ENCODE measurements at regions not wholly inside any gene's neighbourhood (a gene's known extent, or its start where the extent isn't known, plus 50 kb on each side); places are given as distances from the start of the nearest gene placed in this dataset.

DNA sequence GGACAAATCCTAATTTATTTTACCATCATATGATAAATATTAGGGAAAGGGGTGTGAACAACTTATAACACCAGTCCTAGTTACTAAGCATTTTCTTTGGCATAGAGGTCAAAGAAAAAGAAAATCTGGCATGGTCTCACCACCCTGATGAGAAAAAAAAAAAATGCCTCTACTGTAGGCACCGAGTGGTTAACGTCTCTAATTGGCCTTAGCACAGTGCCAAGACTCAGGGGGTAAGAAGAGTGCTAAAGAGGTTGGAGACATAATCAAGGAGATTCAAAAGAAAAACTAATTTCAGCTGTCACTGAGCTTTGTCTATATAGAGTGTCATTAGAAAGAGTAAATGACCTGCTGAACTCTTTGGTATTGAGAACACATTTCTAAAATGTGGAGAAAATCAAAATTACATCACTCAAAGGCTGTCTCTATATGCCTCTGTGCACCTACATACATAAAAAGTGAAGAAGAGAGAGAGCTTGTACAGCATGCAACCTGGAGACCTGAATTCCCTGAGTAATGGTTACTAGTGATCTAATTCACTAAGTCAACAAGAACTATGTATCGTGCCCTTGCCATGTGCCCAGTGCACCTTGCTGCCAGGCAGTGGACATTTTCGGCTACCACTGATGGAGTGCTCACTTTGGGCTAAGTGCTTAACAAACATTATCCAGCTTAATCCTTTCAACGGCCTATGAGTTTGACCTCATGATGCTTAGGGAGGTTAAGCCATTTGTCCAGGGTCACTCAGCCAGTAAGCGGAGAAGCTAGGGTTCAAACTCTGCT is 113.8 kb upstream of the G2E3 start:
- 64 to 70% (median 69%) methylated on average over 6 of the region's 6 CpGs for WGBS, 4 donors
- Histone ChIP-seq H3K4me3 (no peak overlapping the region), H3K27me3 (no peaks in the 10 kb centered on the region), H3K36me3 (replicated peaks in 1 of 2) (no peaks in the 10 kb centered on the region), H3K27ac (no peak overlapping the region), H3K9me3 (replicated peaks in 1 of 3) (no peaks in the 10 kb centered on the region), H3K4me1 (replicated peaks in 1 of 2) (no peaks in the 10 kb centered on the region)
- no peak for TF ChIP-seq POLR2A (IDR thresholded peaks at IDR 0.05)
- DNase-seq, result no peak
- intact Hi-C loops (cut with DNase I), result no loop called here

DNA sequence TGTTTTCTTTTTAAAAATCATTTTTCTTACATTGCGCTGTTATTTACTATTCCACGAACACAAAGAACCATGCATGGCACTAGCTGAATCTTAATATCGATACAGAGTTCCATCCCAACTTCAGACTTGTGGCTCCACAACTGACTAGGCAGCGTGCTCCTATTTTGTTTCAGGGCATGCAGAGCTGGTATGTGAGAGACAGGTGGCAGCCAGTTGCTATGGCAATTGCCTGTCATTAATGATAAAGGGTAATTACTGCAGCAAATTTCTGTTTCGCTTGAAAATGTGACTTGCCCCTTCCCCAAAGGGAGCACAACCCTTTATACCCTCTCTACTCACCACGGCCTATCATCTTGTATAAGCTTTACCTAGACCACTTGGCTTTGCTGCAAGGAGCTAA is 113.1 kb upstream of the G2E3 start:
- DNase-seq, result no peak
- TF ChIP-seq POLR2A (IDR thresholded peaks at IDR 0.05), result no peak
- TF ChIP-seq, protein P1, sequence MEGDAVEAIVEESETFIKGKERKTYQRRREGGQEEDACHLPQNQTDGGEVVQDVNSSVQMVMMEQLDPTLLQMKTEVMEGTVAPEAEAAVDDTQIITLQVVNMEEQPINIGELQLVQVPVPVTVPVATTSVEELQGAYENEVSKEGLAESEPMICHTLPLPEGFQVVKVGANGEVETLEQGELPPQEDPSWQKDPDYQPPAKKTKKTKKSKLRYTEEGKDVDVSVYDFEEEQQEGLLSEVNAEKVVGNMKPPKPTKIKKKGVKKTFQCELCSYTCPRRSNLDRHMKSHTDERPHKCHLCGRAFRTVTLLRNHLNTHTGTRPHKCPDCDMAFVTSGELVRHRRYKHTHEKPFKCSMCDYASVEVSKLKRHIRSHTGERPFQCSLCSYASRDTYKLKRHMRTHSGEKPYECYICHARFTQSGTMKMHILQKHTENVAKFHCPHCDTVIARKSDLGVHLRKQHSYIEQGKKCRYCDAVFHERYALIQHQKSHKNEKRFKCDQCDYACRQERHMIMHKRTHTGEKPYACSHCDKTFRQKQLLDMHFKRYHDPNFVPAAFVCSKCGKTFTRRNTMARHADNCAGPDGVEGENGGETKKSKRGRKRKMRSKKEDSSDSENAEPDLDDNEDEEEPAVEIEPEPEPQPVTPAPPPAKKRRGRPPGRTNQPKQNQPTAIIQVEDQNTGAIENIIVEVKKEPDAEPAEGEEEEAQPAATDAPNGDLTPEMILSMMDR (IDR thresholded peaks at IDR 0.05), result no peak
- Histone ChIP-seq H3K9me3 (replicated peaks in 1 of 3) (no peaks in the 10 kb centered on the region), H3K4me3 (no peak overlapping the region), H3K4me1 (replicated peaks in 1 of 2) (no peaks in the 10 kb centered on the region), H3K36me3 (replicated peaks in 1 of 2) (no peaks in the 10 kb centered on the region), H3K27me3 (no peaks in the 10 kb centered on the region), H3K27ac (no peak overlapping the region)
- 79 to 83% (median 82%) methylated on average over 6 of the region's 6 CpGs for WGBS, 4 donors
- intact Hi-C loops (cut with DNase I), result no loop called here

DNA sequence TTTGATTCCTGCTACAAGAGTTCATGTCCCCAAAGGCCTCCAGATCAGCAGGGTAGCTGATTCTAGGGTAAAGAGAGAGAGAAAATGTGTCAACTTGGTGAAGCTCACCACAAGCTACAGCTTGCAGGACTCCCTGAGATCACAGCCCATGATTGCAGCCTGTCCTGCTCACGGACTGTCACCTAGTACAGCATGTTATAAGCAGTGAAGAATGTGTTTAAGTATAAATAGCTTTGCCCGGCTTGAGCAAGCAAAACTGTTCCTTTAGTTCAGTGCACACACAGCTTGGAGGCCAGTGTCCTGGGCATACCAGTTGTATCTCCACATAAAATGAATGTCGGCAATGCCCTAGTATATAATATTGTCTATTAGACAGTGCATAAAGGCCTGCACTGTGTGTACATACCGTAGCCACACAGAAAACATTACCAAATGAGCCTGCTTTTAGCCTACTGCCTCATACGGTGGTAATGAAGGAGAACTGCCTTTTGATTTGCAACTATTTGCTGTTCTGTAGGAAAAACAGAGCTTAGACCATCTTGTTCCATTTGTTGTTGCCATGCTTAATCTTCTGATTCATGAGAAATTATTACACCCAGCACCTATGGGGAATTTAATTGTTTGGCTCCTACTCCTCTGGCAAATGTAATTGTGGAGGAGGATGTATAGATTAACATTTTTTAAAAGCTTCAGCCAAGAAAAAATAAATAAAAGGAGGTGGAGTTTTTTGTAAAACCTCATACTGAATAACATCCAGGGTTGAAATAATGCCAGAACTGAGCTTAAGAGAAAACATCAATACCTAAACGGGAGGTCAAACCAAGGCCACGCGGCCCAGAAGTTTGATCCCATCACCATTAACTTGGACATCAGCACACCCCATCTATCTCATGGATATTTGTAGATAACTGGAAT is 108.1 kb upstream of the G2E3 start:
- no peak for DNase-seq
- Histone ChIP-seq H3K27me3 (no peaks in the 10 kb centered on the region), H3K9me3 (replicated peaks in 1 of 3) (no peaks in the 10 kb centered on the region), H3K27ac (no peak overlapping the region), H3K4me1 (replicated peaks in 1 of 2) (no peaks in the 10 kb centered on the region), H3K36me3 (replicated peaks in 1 of 2) (no peaks in the 10 kb centered on the region), H3K4me3 (no peak overlapping the region)
- WGBS, 4 donors, result 59 to 71% (median 70%) methylated on average over 8 of the region's 8 CpGs
- intact Hi-C loops (cut with DNase I), result no loop called here
- TF ChIP-seq POLR2A (IDR thresholded peaks at IDR 0.05), result no peak
- TF ChIP-seq, protein P1 (IDR thresholded peaks at IDR 0.05), result no peak

DNA sequence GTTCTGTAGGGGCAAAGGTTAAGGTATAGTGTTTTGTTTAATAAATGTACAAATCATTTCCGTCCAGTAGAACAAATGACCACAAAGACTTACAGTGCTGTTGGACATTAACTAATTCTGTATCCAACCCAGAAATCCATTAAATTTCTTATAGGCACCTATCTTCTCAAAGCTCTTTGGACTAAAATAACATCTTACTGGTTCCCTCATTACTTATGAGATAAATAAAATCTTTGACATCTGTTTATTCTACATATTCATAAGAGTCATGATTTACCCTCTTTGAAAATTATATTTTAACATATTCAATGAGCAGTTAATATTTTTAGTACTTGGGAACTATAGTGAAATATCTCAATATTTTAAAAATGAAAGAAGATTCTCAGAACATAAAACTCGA is 102.7 kb upstream of the G2E3 start:
- intact Hi-C loops (cut with DNase I), result no loop called here
- Histone ChIP-seq H3K27ac (no peak overlapping the region), H3K4me1 (replicated peaks in 1 of 2) (no peaks in the 10 kb centered on the region), H3K36me3 (replicated peaks in 1 of 2) (no peaks in the 10 kb centered on the region), H3K4me3 (no peak overlapping the region), H3K27me3 (no peaks in the 10 kb centered on the region), H3K9me3 (replicated peaks in 1 of 3) (peaks cover 0 to 6% (median 0%) of the 10 kb centered on the region in 3 donors)
- DNase-seq, result no peak
- WGBS, 4 donors, result 75 to 88% (median 81%) methylated on average over 2 of the region's 2 CpGs
- TF ChIP-seq POLR2A (IDR thresholded peaks at IDR 0.05), result no peak
- TF ChIP-seq, protein P1 (IDR thresholded peaks at IDR 0.05), result no peak
